Common myeloid progenitor, CD34-positive (primary cell): ENCODE measurements at regions not wholly inside any gene's neighbourhood (a gene's known extent, or its start where the extent isn't known, plus 50 kb on each side); places are given as distances from the start of the nearest gene placed in this dataset.
A peak's percentile ranks its signal among the peaks of the same experiment; 100 is the strongest.

Experiments
- CTCF ChIA-PET: fragments of 350-600 bp; sonication (Branson Sonifier 250); formaldehyde crosslinking; loops from one replicate; lab custom pipeline; 2021; ENCODE audit warnings: antibody characterized with exemption; lab: Charles Lee
- POLR2A ChIA-PET: fragments of 350-600 bp; sonication (Branson Sonifier 250); formaldehyde crosslinking; loops from one replicate; lab custom pipeline; 2021; ENCODE audit warnings: antibody characterized with exemption; lab: Charles Lee
- DNase-seq, 3 donors: peaks; one replicate each; pipeline versions ENCODE4 v3.0.0 to v3.0.0-alpha.2; 2013
- H3K27ac ChIP-seq, 2 experiments: 1 replicate in 1 of 2; 2 replicates in 1 of 2; pipeline ENCODE4 v1.7.0; 2013; ENCODE audit warnings: inconsistent platforms in 2 of 2, low read length in 2 of 2, mild to moderate bottlenecking in 2 of 2, low read depth in 1 of 2, moderate library complexity in 1 of 2; ENCODE audit not compliant: severe bottlenecking in 2 of 2, insufficient read depth in 1 of 2, poor library complexity in 1 of 2
- H3K27me3 ChIP-seq, 5 experiments: replicated peaks in 2 of 5; 1 replicate in 3 of 5; 2 replicates in 2 of 5; pipeline versions ENCODE4 v1.6.1 to v1.7.0; 2013; ENCODE audit warnings: low read length in 4 of 5, mild to moderate bottlenecking in 2 of 5, moderate library complexity in 2 of 5, inconsistent platforms in 1 of 5; ENCODE audit not compliant: insufficient read depth in 5 of 5, control insufficient read depth in 4 of 5
- H3K36me3 ChIP-seq, 4 experiments: 1 replicate in 2 of 4; 2 replicates in 2 of 4; pipeline versions ENCODE4 v1.6.1 to v1.7.0; 2013; ENCODE audit warnings: low read length in 3 of 4, control low read depth in 1 of 4, mild to moderate bottlenecking in 1 of 4; ENCODE audit not compliant: control insufficient read depth in 4 of 4, insufficient read depth in 4 of 4
- H3K4me1 ChIP-seq, 4 experiments: 1 replicate in 3 of 4; 2 replicates in 1 of 4; pipeline versions ENCODE4 v1.6.1 to v1.7.1; 2013; ENCODE audit warnings: low read length in 3 of 4, mild to moderate bottlenecking in 3 of 4, control low read depth in 1 of 4, inconsistent platforms in 1 of 4, moderate library complexity in 1 of 4; ENCODE audit not compliant: control insufficient read depth in 4 of 4, insufficient read depth in 4 of 4; ENCODE audit errors: control extremely low read depth in 1 of 4
- H3K4me3 ChIP-seq, 7 experiments: 1 replicate in 4 of 7; 2 replicates in 3 of 7; pipeline versions ENCODE4 v1.5.1 to v1.7.0; 2013; ENCODE audit warnings: mild to moderate bottlenecking in 7 of 7, low read length in 6 of 7, moderate library complexity in 6 of 7, inconsistent platforms in 2 of 7, low read depth in 2 of 7, control low read depth in 1 of 7; ENCODE audit not compliant: insufficient read depth in 4 of 7, control insufficient read depth in 1 of 7; ENCODE audit errors: extremely low read depth in 1 of 7
- H3K9me3 ChIP-seq, 5 experiments: 1 replicate in 4 of 5; 2 replicates in 1 of 5; pipeline versions ENCODE4 v1.6.1 to v1.7.1; 2013; ENCODE audit warnings: low read length in 4 of 5, mild to moderate bottlenecking in 2 of 5, inconsistent platforms in 1 of 5, low read depth in 1 of 5, moderate library complexity in 1 of 5; ENCODE audit not compliant: control insufficient read depth in 4 of 5, insufficient read depth in 2 of 5; ENCODE audit errors: control extremely low read depth in 1 of 5
- WGBS: methylation state at CpG from one replicate; pipeline ENCODE4 v1.1.5; 2013; ENCODE audit not compliant: insufficient coverage; 5-methylcytosine and 5-hydroxymethylcytosine counted together

DNA sequence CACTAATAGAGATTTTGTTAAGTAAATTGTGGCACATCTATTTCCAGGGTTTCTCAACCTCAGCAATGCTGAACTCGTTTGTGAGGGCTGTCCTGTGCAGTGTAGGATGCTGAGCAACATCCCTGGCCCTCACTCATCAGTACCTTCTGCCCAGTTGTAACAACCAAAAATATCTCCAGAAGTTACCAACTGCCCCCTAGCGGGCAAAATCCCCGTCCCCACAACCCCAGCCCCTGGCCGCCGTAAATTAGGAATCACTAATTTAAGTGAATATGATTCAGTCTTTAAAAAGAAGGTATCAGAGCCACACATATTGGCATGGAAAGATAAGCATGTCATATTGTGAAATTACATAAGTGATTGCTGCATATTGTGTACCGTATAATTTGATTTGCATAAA is 123.4 kb downstream of the ASB9 start:
- CTCF ChIA-PET: no interaction called here
- H3K27me3 ChIP-seq: peaks cover 0 to 6% (median 0%) of the 10 kb centered on the region in 5 experiments
- peak; percentile 2 to 30 (median 23) for DNase-seq
- no peaks in the 10 kb centered on the region for H3K4me1 ChIP-seq
- WGBS: 67% methylated on average over 2 of the region's 6 CpGs
- H3K36me3 ChIP-seq: no peaks in the 10 kb centered on the region
- H3K4me3 ChIP-seq: no peak overlapping the region
- H3K27ac ChIP-seq: no peak overlapping the region
- POLR2A ChIA-PET: no interaction called here
- no peaks in the 10 kb centered on the region for H3K9me3 ChIP-seq

DNA sequence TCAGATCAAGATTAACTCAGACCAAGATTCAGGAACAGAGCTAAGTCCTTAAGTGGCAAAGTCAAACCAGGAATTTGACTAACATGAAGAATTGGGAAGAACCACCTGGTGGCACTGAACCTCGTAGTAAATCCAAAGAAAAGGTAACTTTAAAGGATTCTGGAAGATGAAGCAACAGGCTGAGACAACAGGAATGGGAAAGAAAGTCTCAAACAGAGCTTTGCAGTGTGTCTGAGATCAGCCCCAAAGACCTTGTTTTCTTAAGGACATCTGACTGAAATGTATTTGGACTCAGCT is 126.1 kb downstream of the ASB9 start:
- Histone ChIP-seq H3K27me3 (peaks cover 0 to 6% (median 0%) of the 10 kb centered on the region in 5 experiments), H3K36me3 (no peaks in the 10 kb centered on the region), H3K27ac (no peak overlapping the region), H3K4me1 (no peaks in the 10 kb centered on the region), H3K4me3 (no peak overlapping the region), H3K9me3 (no peaks in the 10 kb centered on the region)
- 64% methylated on average over 1 of the region's 1 CpG for WGBS
- CTCF ChIA-PET: interaction anchor here (1.3 kb wide), 1 partner anchor 1104 kb away, joined by 3 read pairs; no protein-coding TSS in a partner anchor
- POLR2A ChIA-PET: no interaction called here
- DNase-seq: no peak

DNA sequence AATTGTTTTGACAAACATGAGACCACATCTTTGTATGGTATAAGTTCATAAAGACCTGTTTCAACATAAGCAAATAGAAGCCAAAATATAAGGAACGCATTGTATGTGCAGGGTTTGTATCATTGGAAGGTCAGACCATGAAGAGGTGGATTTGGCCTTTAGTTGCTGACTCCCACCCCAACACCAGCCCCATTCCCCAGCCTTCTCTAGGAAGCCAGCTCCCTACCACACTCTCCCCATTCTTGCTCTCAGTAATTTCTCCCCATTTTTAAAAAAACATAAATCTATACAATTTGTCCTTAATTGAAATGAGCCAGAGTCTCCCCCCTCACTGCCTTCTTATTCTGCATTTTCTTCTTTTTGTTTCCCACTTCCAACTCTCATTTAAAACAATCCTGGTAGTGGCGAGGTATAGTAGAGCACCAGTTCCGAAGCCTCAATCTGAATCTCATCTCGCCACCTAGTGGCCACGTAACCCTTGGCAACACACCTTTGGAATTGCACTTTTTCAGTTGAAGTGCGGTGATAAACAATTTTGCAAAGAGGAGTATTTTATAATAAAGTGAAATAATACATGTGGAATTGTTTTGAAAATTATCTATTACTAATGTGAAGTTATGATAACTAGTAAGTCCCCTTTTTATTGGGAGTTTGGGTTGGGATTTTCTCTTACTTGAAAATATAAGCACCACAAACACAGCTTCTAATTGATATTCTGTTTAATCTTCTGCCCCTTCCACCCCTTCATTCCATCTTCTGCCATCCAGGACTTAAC is 126.6 kb downstream of the ASB9 start:
- WGBS: no CpG with 5 or more reads among the region's 6 CpGs
- Histone ChIP-seq H3K36me3 (no peaks in the 10 kb centered on the region), H3K9me3 (no peaks in the 10 kb centered on the region), H3K27ac (no peak overlapping the region), H3K27me3 (peaks cover 0 to 6% (median 0%) of the 10 kb centered on the region in 5 experiments), H3K4me3 (no peak overlapping the region), H3K4me1 (no peaks in the 10 kb centered on the region)
- CTCF ChIA-PET: interaction anchor here (0.5 to 1.3 kb wide), 2 partner anchors 1102 to 1103 kb away, joined by 3 read pairs; no protein-coding TSS in a partner anchor
- POLR2A ChIA-PET: no interaction called here
- peak; percentile 22 to 59 (median 52) for DNase-seq

DNA sequence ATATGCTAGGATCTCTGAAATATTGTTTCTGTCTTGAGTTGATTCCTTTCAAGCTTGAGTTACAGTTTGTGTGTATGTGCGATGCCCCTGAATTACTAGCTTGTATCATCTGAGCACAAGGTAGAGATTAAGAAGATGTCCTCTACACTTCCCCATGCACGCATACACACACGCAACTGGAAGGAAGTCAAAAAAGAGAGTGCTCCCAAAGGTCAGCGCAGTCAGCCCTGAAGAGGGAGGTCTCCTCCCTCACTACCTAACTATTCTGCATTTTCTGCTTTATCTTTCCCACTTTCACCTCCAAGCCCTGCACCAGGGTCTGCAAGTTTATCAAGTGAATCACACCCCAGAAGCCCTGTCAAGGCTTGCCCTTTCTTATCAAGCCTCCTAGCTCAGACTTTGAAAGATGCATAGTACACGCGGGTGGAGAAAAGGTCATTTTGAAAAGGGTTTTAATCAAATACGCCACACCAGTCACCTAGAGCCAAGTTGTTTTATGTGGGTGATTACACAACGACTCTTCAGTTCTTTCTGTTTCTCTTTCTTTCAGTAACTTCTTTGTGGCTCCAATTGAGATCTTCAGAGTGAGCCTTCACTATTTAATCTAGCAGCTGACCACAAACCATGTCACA is 127.7 kb downstream of the ASB9 start:
- peak in 2 of 3 donors; percentile 6 to 15 for DNase-seq
- H3K27me3 ChIP-seq: peaks cover 0 to 6% (median 0%) of the 10 kb centered on the region in 5 experiments
- ChIA-PET POLR2A (no interaction called here), CTCF (no interaction called here)
- WGBS: 90% methylated on average over 4 of the region's 8 CpGs
- H3K4me1 ChIP-seq: no peaks in the 10 kb centered on the region
- no peaks in the 10 kb centered on the region for H3K36me3 ChIP-seq
- H3K4me3 ChIP-seq: no peak overlapping the region
- H3K9me3 ChIP-seq: no peaks in the 10 kb centered on the region
- no peak overlapping the region for H3K27ac ChIP-seq

DNA sequence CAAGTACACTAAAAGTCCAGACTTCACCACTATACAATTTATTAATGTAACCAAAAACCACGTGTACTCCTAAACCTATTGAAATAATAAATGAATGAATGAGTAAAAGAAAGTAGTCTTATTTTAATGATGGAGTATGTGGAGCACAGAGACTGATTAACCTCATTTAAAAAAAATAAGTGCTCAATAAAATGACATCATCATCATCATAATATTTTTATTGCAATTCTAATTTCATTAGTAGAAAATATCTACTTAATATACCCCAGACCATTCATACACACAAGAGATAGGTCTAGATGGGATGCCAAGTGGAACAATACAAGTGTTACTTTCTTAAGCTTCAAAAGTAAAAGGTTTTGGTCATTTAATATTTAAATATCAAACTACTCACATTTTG is 133.1 kb downstream of the ASB9 start:
- Histone ChIP-seq H3K9me3 (no peaks in the 10 kb centered on the region), H3K4me1 (no peaks in the 10 kb centered on the region), H3K36me3 (no peaks in the 10 kb centered on the region), H3K27ac (no peak overlapping the region), H3K27me3 (peaks cover 0 to 7% (median 0%) of the 10 kb centered on the region in 5 experiments), H3K4me3 (no peak overlapping the region)
- ChIA-PET CTCF (no interaction called here), POLR2A (no interaction called here)
- no CpG with 5 or more reads among the region's 1 CpG for WGBS
- no peak for DNase-seq

DNA sequence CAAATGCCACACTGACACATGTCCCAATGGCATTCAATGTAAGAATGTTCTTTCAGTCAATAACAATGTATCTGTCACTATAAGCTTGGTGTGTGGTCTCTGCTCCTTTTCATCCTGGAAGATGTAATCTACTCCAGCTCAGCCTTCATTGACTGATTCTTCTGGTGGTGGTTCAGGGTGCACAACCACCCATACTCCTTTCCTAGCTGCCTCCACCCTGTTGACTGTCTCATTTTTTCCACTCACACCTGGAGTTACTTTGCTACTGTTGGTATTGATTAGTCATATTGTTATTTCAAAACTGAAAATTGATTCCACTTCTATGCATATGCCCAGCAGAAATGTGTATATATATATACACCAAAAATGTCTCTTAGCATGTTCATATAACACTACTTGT is 140.5 kb downstream of the ASB9 start:
- DNase-seq: no peak
- Histone ChIP-seq H3K4me1 (no peaks in the 10 kb centered on the region), H3K4me3 (no peak overlapping the region), H3K27me3 (peaks cover 0 to 15% (median 0%) of the 10 kb centered on the region in 5 experiments), H3K9me3 (no peaks in the 10 kb centered on the region), H3K27ac (no peak overlapping the region), H3K36me3 (no peaks in the 10 kb centered on the region)
- ChIA-PET CTCF (interaction anchor here (0.6 kb wide), 1 partner anchor 1225 kb away, joined by 3 read pairs; no protein-coding TSS in a partner anchor), POLR2A (no interaction called here)

DNA sequence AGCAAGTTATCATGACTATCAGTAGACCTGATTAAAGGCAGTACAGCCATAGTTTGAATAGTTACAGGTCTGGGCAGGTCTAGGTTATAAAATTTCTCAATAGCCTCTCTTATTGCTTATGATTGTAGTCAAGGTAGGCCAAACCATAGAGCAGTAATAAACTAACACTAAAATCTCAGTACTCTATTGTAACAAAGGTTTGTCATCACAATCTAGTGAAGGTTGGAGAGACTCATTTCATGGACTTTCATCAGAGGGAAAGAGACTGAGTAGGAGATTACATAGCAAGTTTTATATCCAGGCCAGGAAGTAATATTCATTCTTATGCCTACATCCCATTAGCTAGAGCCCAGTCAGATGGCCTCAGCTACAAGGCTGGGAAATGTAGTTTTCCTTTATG is 141.0 kb downstream of the ASB9 start:
- ChIA-PET CTCF (interaction anchor here (0.6 kb wide), 1 partner anchor 1224 kb away, joined by 3 read pairs; no protein-coding TSS in a partner anchor), POLR2A (no interaction called here)
- H3K36me3 ChIP-seq: no peaks in the 10 kb centered on the region
- H3K27me3 ChIP-seq: peaks cover 0 to 13% (median 0%) of the 10 kb centered on the region in 5 experiments
- H3K9me3 ChIP-seq: no peaks in the 10 kb centered on the region
- H3K27ac ChIP-seq: no peak overlapping the region
- no peak overlapping the region for H3K4me3 ChIP-seq
- no peak for DNase-seq
- H3K4me1 ChIP-seq: no peaks in the 10 kb centered on the region
